UCSD-AML1 (cell line): ENCODE measurements at regions not wholly inside any gene's neighbourhood (a gene's known extent, or its start where the extent isn't known, plus 50 kb on each side); places are given as distances from the start of the nearest gene placed in this dataset.

Source experiments
- DNase-seq: peaks from one replicate; lab custom pipeline; 2025; ENCODE audit not compliant: unreplicated experiment; lab: John Stamatoyannopoulos, UW

DNA sequence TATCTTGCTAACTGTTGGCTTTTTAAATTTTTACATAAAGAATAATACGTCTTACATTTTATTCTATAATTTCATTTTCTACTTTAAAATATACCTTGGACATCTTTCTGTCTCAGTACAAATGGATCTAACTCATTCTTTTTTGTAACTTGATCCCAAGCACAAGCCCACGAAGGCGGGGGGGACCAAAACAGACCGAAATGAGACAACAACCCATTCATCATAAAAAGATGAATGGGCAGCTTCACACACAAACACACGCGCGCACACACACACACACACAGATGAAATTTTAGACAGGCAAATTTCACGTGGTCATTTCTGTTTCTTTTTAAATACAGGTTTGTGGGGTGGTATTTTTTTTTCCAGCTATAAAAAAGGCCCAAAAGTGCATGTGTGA lies 271.3 kb upstream of the TOPAZ1 start:
- no peak for DNase-seq

DNA sequence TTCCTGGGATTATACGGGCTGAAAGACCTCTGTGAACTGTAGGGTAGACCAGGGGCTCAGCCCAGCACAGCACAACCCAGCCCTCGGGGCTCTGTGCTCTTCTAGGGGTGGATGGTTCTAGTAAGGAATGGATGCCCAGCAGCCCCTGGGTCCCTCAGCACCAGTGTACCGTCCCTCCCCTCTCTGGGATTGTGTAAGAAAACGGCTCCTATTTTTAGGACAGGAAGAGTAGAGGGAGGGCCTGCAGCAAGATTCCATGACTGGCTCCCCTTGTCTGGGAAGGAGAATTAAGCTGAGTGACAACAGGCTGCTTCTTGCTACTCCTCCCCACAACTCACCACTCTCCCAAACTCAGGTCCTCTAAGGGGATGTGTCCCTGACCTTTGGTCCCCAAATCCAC lies 270.8 kb upstream of the TOPAZ1 start:
- DNase-seq, result no peak

DNA sequence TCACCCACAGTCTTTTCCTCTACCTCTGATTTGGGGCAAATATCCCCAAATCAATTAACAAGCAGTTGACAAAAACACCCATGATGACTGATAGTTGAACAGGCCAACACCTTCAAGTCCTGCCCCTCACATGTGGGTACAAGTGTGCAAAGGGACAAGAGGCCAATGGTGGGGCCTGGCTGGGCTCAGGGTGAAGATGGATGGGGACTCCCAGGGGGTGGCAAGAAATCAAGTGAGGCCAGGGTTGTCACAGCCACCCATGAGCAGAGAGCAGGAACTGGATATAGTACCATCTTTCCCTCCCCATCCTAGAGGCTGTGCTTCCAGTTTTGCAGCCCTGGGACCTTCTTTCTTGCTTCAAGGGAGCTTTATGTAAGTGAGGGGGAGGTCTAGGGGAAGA lies 270.2 kb upstream of the TOPAZ1 start:
- no peak for DNase-seq

DNA sequence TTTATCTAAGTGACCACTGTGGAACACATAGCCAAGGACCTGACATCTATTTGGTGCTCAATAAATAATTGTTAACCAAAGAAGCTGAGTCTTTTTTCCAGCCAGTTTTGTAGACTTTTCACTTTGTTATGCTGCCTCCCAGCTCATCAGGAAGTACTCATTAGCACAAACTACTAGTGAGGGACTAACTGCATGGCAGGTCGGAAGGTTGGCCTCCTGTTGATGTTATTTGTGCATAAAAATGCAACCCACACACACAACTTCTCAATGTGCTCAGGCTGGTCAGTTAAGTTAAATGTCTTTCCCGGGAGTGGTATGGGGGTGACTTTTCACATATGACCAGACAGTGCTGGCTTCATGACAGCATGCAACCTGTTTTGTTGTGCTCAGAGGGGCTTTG lies 263.0 kb upstream of the TOPAZ1 start:
- DNase-seq, result no peak

DNA sequence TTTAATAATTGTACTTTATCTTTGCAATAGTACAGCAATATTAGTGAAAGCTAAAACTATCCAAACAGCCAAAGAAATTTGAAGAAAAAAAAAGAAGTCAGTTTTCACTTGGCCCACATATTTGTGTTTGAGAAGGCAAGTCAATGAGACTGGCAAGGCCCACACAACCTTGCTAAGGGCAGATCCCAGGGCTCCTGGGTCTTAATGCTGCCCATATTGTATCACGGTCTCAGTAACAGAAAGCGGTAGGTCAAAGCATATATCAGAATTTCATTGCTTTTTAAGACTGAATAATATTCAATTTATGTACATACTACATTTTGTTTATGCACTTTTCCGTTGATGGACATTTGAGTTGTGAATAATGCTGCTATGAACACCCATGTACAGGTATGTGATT lies 262.0 kb upstream of the TOPAZ1 start:
- DNase-seq, result no peak

DNA sequence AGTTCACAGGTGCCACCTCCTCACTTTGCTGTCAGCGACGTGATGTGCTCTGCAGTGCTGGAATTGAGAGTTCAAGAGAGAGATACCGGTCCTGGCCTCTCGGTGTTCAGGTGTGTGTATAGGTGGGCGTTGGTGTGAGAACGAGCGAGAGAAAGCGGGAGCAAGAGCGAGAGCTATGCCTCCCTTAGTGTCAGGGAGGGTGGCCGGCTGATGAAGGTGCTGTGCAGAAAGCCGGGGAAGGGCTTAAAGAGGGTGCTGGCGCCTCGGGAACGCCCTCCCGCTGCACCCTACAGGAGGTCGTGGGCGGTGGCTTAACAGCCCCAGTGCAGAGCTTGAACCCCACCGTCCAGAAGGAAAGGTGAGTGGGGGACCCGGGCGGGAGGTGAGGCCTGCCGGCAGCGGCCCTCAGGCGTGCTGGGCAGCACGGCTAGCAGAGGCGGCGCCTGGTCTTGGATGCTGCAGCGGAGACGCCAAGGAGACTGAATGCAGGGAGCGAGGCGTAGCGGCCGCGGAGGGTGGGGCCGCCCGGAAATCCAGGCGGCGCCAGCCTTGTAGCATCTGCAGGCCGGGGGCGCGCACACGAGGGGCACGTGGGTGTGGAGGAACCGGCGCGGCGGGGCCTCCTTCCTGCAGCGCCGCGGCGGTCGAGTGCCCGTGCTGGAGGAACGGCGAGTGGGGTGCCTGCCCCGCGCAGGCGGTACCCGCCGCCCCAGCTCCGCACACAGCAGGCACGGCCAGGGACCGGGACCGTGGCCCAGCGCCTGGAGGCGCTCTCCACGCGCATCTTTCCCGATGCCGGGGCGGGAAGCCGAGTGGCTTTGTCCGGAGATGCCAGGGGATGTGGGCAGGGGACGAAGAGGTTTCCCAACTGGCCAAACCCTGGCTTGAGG lies 246.8 kb upstream of the TOPAZ1 start:
- DNase-seq, result no peak

DNA sequence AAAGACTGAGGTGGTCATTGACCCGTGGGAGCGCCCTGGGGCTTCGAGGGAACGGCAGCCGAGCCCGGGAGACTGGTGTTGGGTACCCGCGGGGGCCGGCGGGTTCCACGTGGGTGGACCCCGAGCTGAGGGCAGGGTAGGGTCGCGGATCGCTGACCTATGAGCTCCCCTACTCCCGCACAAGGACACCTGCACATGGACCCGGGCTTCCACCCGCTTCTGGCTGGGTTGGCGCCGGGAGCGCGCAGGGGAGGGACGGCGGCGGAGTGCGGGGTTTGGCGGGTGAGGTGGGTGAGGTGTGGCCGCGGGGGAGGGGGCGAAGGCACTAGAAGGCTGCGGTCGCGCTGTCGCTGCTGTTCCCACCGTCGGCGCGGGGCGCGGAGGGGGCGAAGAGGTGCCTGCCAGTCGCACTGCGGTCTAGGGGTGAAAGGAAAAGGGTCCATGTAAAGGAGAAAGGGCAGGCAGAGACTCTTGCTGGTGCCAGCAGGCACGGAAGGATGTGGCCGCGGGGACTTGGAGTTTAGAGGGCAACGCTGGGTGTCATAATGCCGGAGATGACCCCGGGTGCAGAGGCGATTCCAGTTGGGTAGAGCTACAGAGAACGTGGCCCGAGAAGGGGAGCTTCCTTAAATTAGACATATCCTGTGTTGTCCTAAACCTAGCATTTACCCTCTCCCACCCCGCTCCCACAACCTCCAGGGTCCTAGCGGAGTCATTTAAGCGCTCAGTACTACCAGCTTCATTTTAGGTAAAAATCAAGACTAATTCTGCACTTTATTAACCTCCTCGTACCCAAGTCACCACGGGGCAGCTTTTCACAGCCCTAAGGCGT lies 245.9 kb upstream of the TOPAZ1 start:
- no peak for DNase-seq

DNA sequence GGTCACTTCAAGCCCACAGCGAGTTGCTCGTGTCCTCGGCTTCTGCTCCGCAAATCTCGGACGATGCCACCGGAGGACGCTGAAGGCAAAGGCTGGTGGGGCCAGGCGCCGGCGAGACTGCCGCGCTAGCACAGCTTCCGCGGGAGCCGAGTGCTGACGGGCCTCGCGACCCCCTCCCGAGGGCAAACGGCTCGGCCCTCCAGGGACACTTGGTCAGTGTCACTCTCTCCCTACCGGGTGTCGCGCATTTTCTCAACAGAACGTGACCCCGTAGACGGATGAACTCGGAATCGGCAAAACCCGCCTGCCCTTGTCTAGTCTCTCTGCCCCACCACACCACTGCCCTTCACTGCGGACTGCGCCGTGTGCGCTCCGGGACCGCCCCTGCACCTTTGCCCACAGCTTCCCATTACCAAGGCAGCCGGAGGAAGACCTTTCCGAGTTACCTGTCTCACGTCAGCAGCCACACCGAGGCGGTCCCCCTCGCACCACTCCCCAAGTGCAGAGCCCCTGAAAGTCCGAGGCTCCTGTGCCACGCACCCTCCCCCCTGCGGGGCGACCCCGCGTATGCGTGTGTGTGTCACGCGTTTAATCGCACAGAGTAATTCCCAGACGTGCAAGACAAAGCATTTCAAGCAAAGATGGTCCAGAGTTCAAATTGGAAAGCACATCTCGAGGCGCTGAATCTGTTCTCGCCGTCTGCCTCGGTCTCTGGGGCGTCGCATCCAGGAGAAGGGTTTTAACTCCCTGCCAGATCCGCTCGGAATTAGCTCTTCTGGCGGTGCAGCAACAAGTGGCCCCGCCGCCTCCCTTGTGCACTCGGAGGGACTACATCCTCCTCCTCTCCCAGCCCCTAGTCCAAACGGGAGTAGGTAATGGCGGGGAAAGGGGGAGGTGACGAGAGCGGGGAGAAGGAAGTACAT lies 245.0 kb upstream of the TOPAZ1 start:
- no peak for DNase-seq

DNA sequence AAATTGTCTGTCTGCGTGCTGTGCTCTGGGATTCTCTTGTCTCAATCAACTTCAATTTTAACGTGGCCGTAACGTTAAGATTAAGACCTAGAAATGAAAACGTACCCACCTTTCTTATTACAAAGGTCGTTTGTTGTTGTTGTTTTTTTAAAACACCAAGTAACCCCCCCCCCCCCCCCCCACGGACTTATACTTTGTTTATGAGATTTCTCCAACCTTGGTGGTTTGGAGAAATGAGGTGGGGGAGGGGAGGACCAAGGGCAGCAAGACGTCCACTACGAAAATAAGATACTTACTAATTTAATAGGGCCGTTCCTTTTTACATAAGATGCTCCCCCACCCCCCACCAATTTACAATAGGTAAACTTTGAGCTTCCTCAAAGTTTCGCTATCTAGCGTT lies 244.4 kb upstream of the TOPAZ1 start:
- no peak for DNase-seq

DNA sequence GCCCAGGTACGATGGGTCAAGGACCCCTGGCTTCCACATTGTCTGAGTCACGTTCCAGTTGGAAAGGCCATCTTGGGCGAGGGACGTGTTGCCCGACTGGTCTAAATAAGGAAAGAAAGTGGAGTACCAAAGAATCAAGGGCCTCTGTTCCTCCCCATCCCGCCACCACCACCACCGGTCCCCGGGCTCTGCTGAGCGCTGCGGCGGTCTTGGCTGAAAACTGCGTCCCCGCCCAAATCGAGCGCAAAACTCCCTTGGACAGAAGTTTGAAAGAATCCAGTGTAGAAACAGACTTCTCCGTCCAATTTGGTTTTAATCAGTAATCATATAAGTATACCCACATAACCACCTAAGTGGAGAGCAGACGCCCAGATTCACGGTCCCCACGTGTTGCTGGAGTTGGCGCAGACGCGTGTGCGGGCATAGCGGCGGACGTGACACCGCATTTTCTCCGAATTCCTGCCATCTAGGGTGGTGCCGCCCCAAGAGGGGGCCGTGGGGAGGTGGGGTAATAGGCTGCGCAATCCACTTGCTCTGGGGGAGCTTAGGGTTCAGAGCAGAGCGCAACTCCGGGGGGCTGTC lies 243.8 kb upstream of the TOPAZ1 start:
- no peak for DNase-seq

DNA sequence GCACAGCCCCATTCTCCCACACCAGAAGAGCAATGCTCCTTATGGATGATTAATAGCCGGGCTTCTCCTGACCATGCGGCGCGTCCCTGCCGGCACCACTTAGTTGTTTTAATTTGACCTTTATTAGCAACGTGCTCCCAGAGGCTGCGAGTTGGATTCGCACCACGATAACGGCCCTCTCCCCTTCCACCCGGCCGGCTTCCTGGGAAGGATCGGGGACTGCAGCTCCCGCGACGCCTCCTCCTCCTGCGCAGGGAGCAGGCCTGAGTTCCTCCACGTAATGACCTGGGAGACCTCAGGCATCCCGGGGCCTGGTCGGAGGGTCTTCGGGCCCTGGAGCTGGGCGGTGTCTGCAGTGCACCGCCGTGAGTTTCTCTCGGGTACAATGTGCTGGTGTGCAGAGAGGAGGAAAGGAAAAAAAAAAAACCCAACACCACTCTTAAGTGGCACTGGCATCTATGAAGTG lies 243.3 kb upstream of the TOPAZ1 start:
- no peak for DNase-seq

DNA sequence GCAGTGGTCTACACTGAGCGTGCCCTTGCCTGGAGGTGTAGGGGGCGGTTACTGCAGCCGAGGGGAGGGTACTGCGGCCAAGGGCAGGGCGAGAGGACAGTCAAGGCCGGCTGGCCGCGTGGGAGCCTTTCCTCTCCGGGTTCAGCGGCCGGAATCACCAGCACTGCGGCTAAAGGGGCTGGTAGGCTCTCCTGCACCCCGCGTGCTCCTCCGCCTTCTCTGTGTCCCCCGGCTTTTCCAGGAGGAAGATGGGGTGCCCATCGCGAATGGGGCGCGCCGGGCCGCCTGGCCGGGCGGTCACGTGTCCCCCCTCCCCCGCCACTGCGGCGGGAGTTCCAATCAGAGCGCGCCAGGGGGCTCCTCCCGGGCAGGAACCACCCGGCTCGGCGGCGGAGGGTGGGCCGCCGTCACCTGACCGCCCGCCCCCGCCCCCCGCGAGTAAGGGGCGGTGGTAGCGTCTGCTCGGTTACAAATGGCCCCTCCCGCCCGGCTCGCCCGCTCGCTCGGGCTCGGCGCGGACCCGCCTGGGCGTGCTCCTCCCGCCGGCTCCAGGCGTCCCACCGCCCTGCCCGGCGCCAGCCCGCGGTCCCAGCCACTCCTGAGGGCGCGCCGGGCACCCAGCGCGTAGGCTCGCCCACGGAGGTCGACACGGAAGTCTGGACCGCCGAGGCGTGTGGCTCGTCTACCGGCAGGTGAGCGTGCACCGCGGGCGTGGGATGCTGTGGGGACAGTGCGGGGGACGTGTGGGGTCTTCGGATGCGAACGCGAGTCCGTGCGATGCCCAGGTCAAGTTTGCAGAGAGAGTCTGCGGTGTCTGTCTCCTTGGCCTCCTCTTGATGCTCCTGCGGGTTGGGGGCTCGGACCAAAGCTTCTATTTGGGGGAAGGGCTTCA lies 242.6 kb upstream of the TOPAZ1 start:
- no peak for DNase-seq

DNA sequence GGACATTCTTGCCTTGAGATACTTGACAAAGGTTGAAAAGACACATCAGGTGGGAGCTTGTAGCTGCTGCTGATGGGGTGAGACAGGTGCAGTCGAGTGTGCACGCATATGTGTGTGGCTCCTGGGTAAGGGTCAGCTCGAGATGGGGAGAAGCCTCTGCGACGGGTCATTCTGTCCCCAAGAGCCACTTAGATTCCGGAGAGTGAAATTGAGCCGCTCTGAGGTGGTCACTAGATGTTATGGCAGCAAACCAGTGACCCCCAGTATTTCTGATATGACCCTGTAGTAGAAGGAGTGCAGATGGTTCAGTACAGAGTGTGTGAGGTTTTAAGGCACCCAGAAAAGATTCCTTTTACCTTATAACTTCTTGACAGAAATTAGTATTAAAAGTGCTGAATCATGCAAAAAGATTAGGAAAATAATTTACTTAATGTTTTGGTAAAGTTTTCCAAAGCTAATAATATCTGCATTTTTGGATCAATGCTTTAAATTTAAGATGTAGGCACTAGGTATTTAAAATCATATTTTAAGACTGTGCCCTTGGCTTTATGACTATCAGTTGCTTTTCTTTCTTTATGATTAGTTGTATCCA lies 241.9 kb upstream of the TOPAZ1 start:
- DNase-seq, result no peak

DNA sequence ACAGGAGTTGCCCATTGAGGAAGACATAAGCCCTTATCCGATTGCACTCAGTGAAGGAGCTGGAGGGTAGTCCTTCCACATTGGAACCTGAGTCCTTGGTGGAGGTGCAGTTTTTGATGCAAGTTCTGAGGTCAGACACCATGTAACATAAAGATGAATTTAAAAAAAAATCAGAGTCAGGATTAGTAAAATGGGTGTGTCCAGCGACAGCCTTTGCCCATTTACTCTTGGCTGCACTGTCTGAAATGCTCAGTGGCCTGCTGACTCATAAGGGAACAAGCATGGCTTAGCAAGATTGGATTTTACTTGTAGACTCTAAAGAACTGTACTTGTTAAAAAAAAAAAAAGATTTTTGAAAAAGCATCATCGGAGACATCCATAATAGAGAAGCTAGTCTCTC lies 241.1 kb upstream of the TOPAZ1 start:
- no peak for DNase-seq

DNA sequence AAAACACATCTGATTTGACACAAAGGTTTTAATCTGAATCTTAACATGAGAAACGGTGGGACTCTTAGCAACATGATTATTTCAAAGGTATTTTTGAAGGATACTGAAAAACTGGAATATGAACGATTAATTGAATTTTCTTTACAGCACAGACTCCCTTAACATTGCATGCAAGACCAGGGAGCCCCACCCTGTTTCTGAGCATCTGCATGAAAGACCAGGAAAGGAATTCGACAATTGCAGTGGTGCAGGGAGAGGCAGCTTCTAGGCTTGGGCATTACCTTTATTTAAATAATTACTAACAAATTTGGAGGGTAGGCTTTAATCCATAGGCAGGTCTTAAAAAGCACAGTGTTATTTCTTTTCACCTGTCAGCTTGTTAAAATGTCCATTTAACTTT lies 240.6 kb upstream of the TOPAZ1 start:
- DNase-seq, result no peak

DNA sequence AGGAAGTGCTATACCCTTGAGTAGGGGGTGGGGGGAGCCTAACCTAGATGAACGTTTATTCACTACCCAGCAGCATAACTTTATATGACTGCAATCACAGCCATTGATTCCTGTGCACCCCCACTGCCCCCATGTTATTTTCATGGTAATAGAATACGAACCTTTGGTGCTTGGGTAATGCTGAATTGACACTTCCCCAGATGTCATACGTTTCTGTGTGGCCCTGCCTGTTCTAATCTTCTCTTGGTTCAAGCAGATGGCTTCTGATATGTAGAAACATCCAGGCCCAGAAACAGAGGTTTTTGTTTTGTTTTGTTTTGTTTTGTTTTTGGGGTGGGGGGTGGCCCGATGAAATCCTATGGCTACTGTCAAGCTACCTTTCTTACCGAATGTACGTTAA lies 237.9 kb upstream of the TOPAZ1 start:
- DNase-seq, result no peak

DNA sequence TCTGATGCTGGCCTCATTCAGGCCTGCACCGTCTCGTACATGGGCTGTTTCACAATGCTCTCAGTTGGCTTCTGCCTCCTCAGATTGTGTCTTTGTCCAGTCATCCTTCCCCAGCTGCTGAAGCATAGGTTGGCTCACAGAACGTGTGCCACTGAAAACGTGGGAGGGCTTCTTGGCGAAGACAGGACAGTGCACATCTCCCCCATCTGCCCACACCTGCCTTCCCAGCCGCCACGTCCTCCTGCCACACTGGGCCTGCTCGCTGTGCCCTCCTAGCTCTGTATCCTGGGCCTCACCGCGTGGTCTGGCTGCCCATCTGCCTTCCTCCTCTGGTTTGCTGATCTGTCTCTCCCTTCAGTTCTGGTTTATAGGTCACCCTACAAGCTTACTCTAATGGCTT lies 230.0 kb upstream of the TOPAZ1 start:
- DNase-seq, result no peak

DNA sequence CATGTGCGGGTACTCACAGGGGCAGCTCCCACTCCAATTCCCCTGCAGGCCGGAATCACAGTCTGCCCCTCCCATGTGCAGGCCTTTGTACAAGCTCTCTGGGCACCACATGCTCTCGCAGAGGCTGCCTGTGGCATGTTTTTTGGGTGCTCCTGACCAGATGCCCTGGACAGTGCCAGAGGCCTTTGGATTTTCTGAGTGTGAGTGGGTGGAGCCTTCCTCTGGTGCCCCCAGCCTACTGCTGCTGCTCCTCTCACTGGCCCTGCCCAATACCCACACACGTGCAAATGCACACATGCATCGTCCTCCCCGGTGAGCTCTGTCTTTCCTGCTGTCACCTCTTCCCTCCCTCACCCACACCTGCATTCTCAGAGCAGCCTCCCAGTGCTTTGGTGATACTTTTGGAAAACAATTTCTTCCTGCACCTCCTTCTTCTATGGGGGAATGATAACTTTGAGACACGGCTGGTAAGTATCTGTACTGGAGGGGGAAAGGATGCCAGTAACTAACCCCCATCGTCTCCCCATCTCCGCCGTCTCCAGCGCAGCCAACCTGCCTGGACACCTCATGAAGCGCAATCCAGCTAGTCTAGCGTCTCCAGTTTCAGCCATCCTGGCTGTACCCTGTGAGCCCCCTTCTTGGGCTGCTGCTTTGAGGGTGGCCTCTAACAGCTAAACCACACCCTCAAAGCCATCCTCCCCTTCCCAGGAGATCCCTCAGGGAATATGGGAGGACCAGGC lies 229.4 kb upstream of the TOPAZ1 start:
- no peak for DNase-seq

DNA sequence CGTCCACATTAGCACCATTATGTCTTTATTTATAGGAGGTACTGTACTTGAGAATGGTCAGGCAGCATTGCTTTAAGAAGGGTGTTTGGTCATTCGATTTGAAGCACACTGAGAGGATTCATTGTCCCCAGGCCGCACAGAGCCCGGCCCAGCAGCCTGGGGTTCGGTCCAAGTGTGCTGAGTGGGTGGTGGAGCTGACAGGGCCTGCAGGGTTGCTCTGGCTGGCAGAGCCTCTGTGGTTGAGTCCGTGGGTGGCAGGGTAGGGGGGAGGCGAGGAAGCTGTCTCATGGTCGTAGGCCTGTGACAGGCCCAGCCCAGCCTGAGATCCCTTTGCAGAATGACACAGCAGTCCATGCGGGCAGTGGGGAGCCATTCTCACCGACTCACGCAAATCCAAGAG lies 227.7 kb upstream of the TOPAZ1 start:
- no peak for DNase-seq
